GM19372 (cell line): ENCODE measurements at regions not wholly inside any gene's neighbourhood (a gene's known extent, or its start where the extent isn't known, plus 50 kb on each side); places are given as distances from the start of the nearest gene placed in this dataset.

Experiments
- ATAC-seq: cut with Tn5 transposase; IDR thresholded peaks from one replicate; pipeline ENCODE4 v1.9.1; 2021; ENCODE audit warnings: mild to moderate bottlenecking, low read depth, moderate library complexity; ENCODE audit not compliant: unreplicated experiment

GRCh38 chr20:17084909-17085308 lies 141.9 kb upstream of the PCSK2 start:
- ATAC-seq: no peak

DNA sequence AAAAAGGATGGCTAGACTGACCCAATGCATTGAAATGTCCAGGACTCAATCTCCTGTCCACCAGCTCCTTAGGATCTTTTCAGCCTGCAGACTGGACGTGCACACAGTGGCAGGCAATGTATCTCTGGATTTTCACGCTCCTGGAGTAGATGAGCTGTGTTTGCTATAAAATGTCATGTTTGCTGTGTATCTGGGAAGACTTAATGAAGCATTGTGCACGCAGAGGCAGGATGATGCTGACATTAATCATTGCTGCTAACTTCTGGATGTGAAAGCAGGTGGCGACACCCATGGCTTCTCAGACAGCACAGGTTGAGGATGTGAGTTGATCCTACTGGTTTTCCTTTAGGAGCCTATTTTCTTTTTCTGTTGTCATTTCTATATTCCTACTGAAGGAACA lies 133.1 kb upstream of the PCSK2 start:
- no peak for ATAC-seq

DNA sequence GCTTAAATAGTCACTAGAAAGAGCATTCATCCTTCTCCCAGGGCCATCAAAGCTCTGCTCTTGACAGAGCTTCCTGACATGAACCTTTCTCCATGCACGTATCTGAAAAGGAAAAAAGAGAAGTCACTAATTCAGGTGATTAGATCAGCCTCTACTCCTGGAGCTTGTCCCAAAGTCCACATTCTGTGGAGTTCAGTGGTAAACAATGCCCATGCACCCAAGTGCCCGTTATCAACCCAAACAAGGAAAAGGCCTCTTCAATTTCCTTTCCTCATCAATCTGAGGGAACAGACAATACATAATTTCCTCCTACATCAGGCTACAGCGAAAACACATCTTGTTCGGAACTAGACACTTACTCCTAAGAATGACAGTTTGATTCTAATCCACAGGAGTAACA lies 129.2 kb upstream of the PCSK2 start:
- ATAC-seq: no peak

DNA sequence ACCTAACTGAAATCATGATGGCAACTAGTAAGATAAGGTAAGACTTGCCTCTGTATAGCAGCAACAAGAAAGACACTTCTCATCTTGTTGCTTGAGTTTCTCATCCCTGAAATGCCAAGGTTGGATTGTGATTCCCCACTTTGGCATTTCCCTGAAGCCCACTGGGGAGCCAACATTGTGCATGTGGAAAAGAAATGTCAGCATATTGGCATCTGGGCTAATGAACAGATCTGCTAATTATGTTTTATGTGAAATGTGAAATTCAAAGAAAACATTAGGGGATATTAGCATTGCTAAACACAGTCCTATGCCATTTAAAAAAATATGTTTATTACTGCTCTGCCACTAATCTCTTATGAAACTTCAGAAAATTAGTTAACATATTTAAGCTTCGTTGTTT lies 126.3 kb upstream of the PCSK2 start:
- ATAC-seq: no peak

GRCh38 chr20:17107127-17107526 lies 119.7 kb upstream of the PCSK2 start:
- no peak for ATAC-seq

DNA sequence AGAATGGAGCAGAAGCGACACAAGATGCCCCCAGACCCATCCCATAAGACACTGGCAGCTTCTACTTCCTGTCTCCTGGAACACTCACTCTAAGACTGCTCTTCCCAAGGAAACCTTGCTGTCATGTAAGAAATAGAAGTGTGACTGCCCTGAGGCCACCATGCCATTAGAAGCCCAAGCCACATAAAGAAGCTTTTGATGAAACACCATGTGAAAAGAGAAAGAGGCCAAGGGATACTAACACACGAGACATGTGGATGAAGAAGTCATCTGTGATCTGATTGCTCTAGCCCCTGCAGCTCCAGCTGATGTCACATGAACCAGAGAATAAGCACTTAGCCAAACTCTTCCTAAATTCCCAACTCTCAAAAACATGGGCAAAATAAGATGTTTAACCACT lies 117.9 kb upstream of the PCSK2 start:
- ATAC-seq: no peak

DNA sequence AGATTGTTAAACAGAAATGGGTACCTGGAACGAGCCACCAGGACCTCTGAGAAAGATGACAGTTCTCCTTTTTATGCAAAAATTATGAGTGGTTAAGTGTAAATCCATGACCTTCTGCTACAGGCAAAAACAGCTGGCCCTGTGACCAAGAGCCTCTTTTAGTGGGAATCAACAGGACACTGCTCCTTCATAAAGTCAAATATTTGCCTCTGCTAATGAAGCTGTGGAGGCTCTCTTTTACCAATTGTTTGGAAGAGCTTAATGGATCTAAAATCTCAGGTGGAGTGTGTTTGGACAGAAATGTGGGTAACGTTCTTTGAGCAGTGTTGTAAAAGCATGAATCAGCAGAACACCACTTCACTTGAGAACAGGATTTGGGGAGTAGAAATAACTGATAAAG lies 117.5 kb upstream of the PCSK2 start:
- no peak for ATAC-seq

GRCh38 chr20:17128206-17128605 lies 98.6 kb upstream of the PCSK2 start:
- ATAC-seq: no peak

- ATAC-seq: no peak
Measured at GRCh38 chr20:17129089-17129488, 97.8 kb upstream of the PCSK2 start.

DNA sequence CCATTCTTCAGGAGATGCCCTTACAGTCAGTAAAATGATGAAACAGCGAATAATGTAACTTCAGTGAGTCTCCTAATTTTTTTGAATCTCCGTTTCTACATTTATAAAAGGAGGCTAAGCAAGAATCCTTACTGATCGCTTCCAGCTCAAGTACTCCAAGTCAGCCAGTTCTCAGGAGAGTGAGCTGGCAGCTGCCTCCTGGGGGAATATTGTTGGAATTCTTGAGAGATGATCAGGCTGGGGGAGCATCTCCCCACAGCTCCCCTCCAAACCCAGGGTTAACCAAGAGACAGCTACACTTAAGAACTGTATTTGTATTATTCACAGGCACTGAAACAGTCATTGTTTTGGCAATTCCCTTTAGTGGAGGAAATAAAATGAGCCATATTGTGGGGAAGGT lies 89.1 kb upstream of the PCSK2 start:
- ATAC-seq: no peak

GRCh38 chr20:17138237-17138636 lies 88.6 kb upstream of the PCSK2 start:
- ATAC-seq: no peak

DNA sequence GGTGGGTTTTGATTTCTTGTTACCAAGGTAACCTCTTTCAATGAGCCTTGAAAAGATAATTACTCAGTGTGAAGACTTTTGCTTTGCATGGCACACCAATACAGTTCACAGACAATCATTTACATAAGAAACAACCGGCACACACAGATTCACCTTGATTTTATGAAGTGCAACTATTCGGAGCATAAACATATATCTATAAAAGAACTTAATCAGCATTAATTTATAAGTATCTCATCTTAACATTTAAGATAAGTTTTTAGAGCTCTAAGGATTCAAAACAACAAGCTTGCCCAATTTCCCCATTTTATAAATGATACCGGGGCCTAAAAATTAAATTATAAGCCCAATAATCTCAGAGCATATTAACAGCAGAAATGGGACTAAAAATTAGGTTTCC lies 85.9 kb upstream of the PCSK2 start:
- no peak for ATAC-seq

DNA sequence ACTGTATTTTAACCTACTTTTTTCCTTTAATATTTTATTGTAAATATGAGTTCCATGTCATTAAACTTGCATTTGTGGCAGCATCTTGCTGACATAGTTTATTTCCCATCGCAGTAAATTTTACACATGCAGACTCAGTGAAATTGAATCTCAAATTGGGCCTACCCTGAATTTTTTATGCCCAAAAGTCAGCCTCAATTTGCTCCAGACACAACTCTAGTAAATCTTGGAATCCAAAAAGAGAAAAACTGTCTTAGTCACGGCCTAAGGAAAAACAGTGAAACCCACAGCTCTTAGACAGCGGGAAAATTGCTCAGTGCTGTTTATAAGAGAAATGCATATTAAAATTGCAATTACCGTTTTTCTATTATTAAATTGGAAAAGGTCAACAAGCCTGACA lies 85.3 kb upstream of the PCSK2 start:
- ATAC-seq: no peak

- ATAC-seq: no peak
Measured at GRCh38 chr20:17142666-17143065, 84.2 kb upstream of the PCSK2 start.

- ATAC-seq: no peak
Measured at GRCh38 chr20:17150858-17151257, 76.0 kb upstream of the PCSK2 start.

GRCh38 chr20:17155401-17155800 lies 71.4 kb upstream of the PCSK2 start:
- no peak for ATAC-seq

DNA sequence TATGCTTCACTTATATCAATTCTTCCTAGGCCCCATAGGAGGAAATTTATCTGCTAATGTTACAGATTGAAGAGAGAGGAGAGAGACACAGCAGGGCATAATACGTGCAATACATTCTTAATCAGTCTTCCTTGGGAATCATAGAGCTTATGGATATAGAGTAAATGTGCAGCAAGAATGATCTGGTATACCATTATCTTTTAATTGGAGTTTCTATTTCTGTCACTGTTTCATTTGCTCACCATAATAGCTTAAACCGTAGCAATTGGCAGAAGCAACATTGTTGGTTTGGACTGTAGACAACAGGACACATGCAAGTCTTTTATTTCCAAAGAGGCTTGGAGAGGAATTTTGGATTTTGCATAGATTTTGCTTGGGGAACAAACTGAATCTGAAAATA lies 68.1 kb upstream of the PCSK2 start:
- no peak for ATAC-seq

DNA sequence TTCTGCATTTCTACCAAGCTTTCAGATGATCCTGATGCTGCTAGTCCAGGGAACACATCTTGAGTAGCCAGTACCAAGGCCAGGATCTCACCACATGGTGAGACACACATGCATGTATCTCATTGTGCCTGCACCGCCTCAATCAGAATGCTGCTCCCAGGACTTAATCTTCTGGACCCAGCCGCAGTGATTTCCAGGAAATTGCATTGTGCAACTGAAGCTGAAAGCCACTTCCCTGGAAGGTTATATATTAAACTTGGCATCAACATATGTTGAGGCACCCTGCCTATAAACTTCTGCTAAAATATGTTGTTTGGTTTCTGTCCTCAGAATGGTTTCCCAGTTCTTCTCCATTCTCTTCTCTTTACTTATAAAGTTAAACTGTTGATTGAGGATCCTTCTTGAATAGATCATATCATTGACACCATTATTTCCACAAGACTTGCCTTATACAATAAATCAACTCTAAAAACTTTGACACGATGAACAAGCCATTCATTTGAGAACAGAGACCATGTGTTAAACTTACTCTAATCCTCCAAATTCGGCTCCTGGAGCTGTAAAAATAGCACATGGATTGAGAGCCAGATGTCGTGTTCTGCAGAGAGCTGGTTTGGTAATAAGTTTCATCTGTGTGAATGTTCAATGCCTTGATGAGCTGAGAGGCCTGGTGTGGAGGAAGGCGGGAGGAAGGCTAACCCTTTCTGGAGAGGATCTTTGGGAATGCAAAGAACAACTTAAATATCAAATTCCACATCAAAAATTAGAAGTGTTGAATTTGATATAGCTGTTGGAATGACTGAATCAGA lies 65.0 kb upstream of the PCSK2 start:
- no peak for ATAC-seq

- no peak for ATAC-seq
Measured at GRCh38 chr20:17168026-17168612, 58.7 kb upstream of the PCSK2 start.

- ATAC-seq: no peak
Measured at GRCh38 chr20:17169585-17170136, 57.2 kb upstream of the PCSK2 start.

- no peak for ATAC-seq
Measured at GRCh38 chr20:17171746-17172280, 55.0 kb upstream of the PCSK2 start.
